ENCODE measurements at regions not wholly inside any gene's neighbourhood (a gene's known extent, or its start where the extent isn't known, plus 50 kb on each side); places are given as distances from the start of the nearest gene placed in this dataset.

DNA sequence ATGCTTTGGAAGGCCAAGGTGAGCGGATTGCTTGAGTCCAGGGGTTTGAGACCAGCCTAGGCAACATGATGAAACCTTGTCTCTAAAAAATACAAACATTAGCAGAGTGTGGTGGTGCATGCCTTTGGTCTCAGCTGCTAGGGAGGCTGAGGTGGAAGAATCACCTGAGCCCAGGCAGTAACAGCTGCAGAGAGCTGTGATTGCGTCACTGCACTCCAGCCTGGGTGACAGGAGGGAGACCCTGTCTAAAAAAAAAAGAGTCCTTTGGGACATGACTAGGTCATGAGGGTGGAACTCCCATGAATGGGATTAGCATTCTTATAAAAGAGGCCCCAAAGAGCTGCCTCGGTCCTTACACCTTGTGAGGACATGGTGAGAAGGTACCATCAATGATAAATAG is 436.0 kb upstream of the NR5A2 start:
- TF ChIP-seq POLR2AphosphoS5 (IDR thresholded peaks at IDR 0.05) = no peak
- TF ChIP-seq CTCF (IDR thresholded peaks at IDR 0.05) = no peak

All from sigmoid colon (tissue), 4 donors.